HUES64 (cell line): ENCODE measurements at regions not wholly inside any gene's neighbourhood (a gene's known extent, or its start where the extent isn't known, plus 50 kb on each side); places are given as distances from the start of the nearest gene placed in this dataset.

Experiments
- H3K27ac ChIP-seq: 2 replicates; pipeline ENCODE4 v1.7.0; 2013; ENCODE audit warnings: low read depth, low read length, inconsistent platforms
- H3K27me3 ChIP-seq: 2 replicates; pipeline ENCODE4 v1.6.1; 2013; ENCODE audit warnings: mild to moderate bottlenecking, low read length; ENCODE audit not compliant: insufficient read depth
- H3K36me3 ChIP-seq: 2 replicates; pipeline ENCODE4 v1.6.1; 2013; ENCODE audit warnings: mild to moderate bottlenecking, low read length; ENCODE audit not compliant: insufficient read depth
- H3K4me1 ChIP-seq: 2 replicates; pipeline ENCODE4 v1.6.1; 2013; ENCODE audit warnings: mild to moderate bottlenecking, low read length, moderate library complexity; ENCODE audit not compliant: insufficient read depth
- H3K4me3 ChIP-seq: 2 replicates; pipeline ENCODE4 v1.5.1; 2013; ENCODE audit warnings: mild to moderate bottlenecking, low read length, moderate library complexity
- H3K9ac ChIP-seq: 2 replicates; pipeline ENCODE4 v1.6.1; 2013; ENCODE audit warnings: mild to moderate bottlenecking, low read depth, low read length
- H3K9me3 ChIP-seq: 2 replicates; pipeline ENCODE4 v1.6.1; 2013; ENCODE audit warnings: low read depth, low read length; ENCODE audit not compliant: insufficient read depth
- WGBS: fragments of 150-250, 120-280 bp; methylation state at CpG from one replicate; pipeline ENCODE4 v1.1.7; 2013; ENCODE audit warnings: missing lambda C conversion rate; 5-methylcytosine and 5-hydroxymethylcytosine counted together

- H3K9ac ChIP-seq = no peak overlapping the region
- H3K4me1 ChIP-seq = no peaks in the 10 kb centered on the region
- no peaks in the 10 kb centered on the region for H3K36me3 ChIP-seq
- no peak overlapping the region for H3K27ac ChIP-seq
- no peaks in the 10 kb centered on the region for H3K27me3 ChIP-seq
- no peak overlapping the region for H3K4me3 ChIP-seq
- WGBS = 92% methylated on average over 4 of the region's 4 CpGs
- H3K9me3 ChIP-seq = no peaks in the 10 kb centered on the region
Observed at GRCh38 chr2:59528525-59528924, 1024.9 kb downstream of the BCL11A start.

- no peaks in the 10 kb centered on the region for H3K27me3 ChIP-seq
- no peak overlapping the region for H3K27ac ChIP-seq
- no peaks in the 10 kb centered on the region for H3K4me1 ChIP-seq
- H3K9ac ChIP-seq = no peak overlapping the region
- H3K9me3 ChIP-seq = no peaks in the 10 kb centered on the region
- no peaks in the 10 kb centered on the region for H3K36me3 ChIP-seq
- H3K4me3 ChIP-seq = no peak overlapping the region
Observed at GRCh38 chr2:59502981-59503380, 1050.5 kb downstream of the BCL11A start.

DNA sequence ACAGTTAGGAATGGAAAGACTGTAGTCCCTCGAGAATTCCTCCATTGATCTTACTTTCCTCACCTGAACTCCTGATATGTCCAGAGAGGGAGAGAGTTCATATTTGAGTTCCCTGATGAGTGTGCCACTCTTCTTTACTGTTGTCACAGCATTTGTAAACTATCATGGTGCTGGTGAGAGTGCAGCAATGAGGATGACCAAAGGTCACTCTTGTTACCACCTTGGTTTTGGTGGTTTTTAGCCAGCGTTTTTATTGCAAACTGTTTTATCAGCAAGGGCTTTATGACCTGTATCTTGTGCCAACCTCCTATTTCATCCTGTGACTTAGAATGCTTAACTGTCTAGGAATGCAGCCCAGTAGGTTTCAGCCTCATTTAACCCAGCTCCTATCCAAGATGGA, 1062.5 kb downstream of the BCL11A start:
- Histone ChIP-seq H3K9me3 (peaks cover 11% of the 10 kb centered on the region; the same call in 1 of the 2 replicates), H3K27me3 (no peaks in the 10 kb centered on the region), H3K27ac (no peak overlapping the region), H3K36me3 (no peaks in the 10 kb centered on the region), H3K4me3 (no peak overlapping the region), H3K9ac (no peak overlapping the region), H3K4me1 (no peaks in the 10 kb centered on the region)
- WGBS = 99% methylated on average over 2 of the region's 2 CpGs

DNA sequence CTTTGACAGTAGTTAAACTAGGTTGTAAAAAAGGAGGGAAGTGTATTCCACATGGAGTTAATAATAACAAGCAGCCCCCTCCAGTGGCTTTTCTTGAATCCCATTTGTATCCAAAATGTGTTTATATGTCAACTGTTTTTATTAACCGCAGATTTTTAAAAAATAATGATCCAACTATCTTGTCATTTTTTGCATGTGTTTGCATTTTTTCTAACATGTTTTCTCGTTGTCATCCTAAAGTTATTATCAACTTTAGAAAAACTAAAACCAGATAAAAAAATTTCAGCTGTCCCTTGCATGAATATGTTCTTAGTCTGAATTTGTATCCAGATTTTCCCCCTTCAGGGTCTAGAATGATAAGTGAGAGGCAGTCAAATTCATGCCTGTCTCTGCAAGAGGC, 1063.3 kb downstream of the BCL11A start:
- Histone ChIP-seq H3K9me3 (peaks cover 4% of the 10 kb centered on the region; the same call in 1 of the 2 replicates), H3K27ac (no peak overlapping the region), H3K9ac (no peak overlapping the region), H3K4me3 (no peak overlapping the region), H3K27me3 (no peaks in the 10 kb centered on the region), H3K4me1 (no peaks in the 10 kb centered on the region), H3K36me3 (no peaks in the 10 kb centered on the region)
- WGBS = 95% methylated on average over 2 of the region's 2 CpGs

GRCh38 chr2:59484673-59485072, 1068.8 kb downstream of the BCL11A start:
- Histone ChIP-seq H3K27me3 (no peaks in the 10 kb centered on the region), H3K9me3 (0 out of 2 replicates have a peak, but pooled peaks cover under 1% of the 10 kb centered on the region), H3K4me1 (no peaks in the 10 kb centered on the region), H3K27ac (no peak overlapping the region), H3K36me3 (no peaks in the 10 kb centered on the region), H3K9ac (no peak overlapping the region), H3K4me3 (no peak overlapping the region)
- 91% methylated on average over 3 of the region's 3 CpGs for WGBS

- H3K27me3 ChIP-seq = no peaks in the 10 kb centered on the region
- no peaks in the 10 kb centered on the region for H3K9me3 ChIP-seq
- H3K27ac ChIP-seq = no peak overlapping the region
- peaks cover 17% of the 10 kb centered on the region; the same call in 1 of the 2 replicates for H3K4me1 ChIP-seq
- no peaks in the 10 kb centered on the region for H3K36me3 ChIP-seq
- no peak overlapping the region for H3K9ac ChIP-seq
- H3K4me3 ChIP-seq = no peak overlapping the region
- 55% methylated on average over 4 of the region's 4 CpGs for WGBS
Observed at GRCh38 chr2:59463426-59463825, 1090.0 kb downstream of the BCL11A start.

DNA sequence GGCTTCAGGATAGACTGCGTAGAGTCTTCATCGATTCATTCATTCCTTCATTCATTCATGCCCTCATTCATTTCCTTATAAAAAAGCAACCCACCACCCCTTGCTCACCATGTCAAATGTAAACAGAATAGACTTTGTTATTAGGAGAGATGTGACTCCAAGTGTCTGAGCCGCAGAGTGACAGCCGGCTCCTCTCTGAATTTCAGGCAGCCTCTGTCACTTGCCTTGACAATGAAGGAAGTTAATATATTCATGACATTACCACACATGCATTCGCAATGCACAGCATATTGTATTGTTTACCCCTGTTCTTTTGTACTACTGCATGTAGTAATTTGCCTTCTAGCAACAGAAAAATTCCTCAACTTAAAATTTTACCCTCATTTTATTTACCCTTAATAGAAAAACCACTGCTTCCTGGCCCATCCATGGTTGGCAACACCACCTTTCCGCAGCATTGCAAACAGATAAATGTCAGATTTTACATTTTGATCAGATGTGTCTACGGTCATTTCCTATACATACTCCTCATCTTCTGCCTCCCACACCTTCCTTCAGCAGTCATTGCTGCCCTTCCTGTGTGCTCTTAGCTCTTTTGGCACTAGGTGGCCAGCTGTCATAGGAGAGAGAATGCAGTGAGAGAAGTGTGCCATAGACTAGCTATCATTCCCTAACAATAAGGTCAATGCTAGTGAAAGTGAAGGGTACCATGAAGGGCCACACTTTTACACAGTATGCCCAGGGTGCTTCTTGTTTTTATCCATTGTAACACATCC, 1090.8 kb downstream of the BCL11A start:
- no peaks in the 10 kb centered on the region for H3K27me3 ChIP-seq
- no peaks in the 10 kb centered on the region for H3K36me3 ChIP-seq
- H3K4me3 ChIP-seq = no peak overlapping the region
- no peak overlapping the region for H3K9ac ChIP-seq
- H3K9me3 ChIP-seq = no peaks in the 10 kb centered on the region
- 80% methylated on average over 7 of the region's 7 CpGs for WGBS
- no peak overlapping the region for H3K27ac ChIP-seq
- H3K4me1 ChIP-seq = peaks cover 17% of the 10 kb centered on the region; the same call in 1 of the 2 replicates

GRCh38 chr2:59461127-59461526, 1092.3 kb downstream of the BCL11A start:
- Histone ChIP-seq H3K9me3 (no peaks in the 10 kb centered on the region), H3K27me3 (no peaks in the 10 kb centered on the region), H3K4me3 (no peak overlapping the region), H3K9ac (no peak overlapping the region), H3K4me1 (peaks cover 17% of the 10 kb centered on the region; the same call in 1 of the 2 replicates), H3K27ac (no peak overlapping the region), H3K36me3 (no peaks in the 10 kb centered on the region)
- 96% methylated on average over 1 of the region's 1 CpG for WGBS

DNA sequence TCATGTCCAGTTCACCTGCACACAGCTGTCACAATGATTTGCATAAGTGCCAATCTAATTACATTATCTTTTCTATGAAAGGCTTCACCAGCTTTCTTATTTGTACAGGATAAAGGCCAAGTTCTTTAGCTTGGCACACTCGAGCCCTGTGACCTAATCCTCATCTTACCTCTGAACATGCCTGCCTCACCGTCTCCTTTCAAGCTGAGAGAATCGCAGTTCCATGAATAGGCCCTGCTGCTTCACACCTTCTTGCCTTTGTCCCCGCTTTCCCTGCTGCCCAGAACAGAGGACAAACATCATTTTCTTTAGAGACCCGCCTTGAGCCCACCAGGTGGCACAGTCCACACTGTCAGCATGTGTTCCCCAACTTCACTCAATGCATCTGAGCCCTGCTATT, 1094.7 kb downstream of the BCL11A start:
- H3K27me3 ChIP-seq = no peaks in the 10 kb centered on the region
- WGBS = 48% methylated on average over 5 of the region's 5 CpGs
- H3K9me3 ChIP-seq = no peaks in the 10 kb centered on the region
- no peaks in the 10 kb centered on the region for H3K36me3 ChIP-seq
- H3K27ac ChIP-seq = no peak overlapping the region
- peaks cover 17% of the 10 kb centered on the region; the same call in 1 of the 2 replicates for H3K4me1 ChIP-seq
- H3K9ac ChIP-seq = no peak overlapping the region
- H3K4me3 ChIP-seq = no peak overlapping the region

DNA sequence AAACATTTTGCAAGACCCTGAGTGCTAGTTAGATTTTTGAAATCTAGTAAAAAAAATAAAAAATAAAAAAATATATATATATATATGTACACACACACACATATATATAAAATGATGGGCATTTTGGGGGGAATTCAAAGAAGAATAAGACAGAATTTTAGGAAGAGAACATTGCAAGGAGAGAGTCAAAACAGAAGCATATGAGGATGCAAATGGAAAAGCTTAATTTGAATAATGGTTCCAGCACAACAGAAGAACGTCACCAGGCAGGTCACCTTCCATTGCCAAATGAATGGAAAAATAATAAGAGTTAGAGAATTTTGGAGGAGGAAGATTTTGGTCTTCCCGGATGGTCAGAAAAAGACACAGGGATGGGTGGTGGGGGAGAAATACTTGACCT, 1097.2 kb downstream of the BCL11A start:
- Histone ChIP-seq H3K36me3 (no peaks in the 10 kb centered on the region), H3K4me3 (no peak overlapping the region), H3K4me1 (peaks cover 8% of the 10 kb centered on the region; the same call in 1 of the 2 replicates), H3K27ac (no peak overlapping the region), H3K9ac (no peak overlapping the region), H3K27me3 (no peaks in the 10 kb centered on the region), H3K9me3 (no peaks in the 10 kb centered on the region)
- 89% methylated on average over 2 of the region's 2 CpGs for WGBS

GRCh38 chr2:59449274-59449673, 1104.2 kb downstream of the BCL11A start:
- Histone ChIP-seq H3K9ac (no peak overlapping the region), H3K9me3 (no peaks in the 10 kb centered on the region), H3K27ac (no peak overlapping the region), H3K36me3 (no peaks in the 10 kb centered on the region), H3K4me1 (no peaks in the 10 kb centered on the region), H3K4me3 (no peak overlapping the region), H3K27me3 (no peaks in the 10 kb centered on the region)
- WGBS = 94% methylated on average over 1 of the region's 1 CpG
